ENCODE measurements at regions not wholly inside any gene's neighbourhood (a gene's known extent, or its start where the extent isn't known, plus 50 kb on each side); places are given as distances from the start of the nearest gene placed in this dataset.

DNA sequence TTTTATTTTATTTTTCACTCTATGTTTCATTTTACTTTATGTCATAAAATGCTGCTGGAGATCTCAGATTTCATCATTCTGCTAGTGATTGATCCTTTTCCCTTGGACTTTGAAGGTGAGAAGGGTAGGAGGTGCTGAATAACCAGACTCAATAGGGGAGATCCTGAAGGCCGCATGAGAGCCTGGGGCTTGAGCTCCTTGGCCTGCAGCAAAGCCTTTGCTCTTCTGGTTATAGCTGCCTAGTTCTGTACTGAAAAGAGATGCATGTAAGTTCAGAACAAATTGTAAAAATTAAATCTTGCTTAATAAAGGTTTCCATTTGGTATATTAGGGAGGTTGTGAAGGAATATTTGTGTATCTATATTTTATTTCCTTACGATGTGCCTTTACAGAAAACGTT lies 430.2 kb downstream of the QKI start:
- DNase-seq = no peak

DNA sequence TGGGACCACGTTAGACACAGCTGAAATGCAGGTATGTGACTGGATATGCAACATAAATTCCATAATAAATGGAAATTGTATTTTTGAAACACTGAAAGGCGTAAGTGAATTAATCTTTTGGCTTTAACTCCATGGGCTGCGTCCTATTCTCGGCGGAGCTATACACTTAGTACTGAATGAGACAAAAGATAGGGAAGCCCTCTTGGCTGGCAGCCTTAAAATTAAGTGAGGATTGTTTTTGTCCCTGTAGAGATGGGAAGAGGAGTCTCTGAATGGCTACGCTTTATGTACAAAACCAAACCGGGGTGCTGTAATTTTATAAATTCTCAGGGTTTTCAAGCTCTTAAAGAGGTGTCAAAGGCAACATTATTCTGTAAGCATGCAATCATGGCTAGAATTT lies 429.8 kb downstream of the QKI start:
- no peak for DNase-seq

DNA sequence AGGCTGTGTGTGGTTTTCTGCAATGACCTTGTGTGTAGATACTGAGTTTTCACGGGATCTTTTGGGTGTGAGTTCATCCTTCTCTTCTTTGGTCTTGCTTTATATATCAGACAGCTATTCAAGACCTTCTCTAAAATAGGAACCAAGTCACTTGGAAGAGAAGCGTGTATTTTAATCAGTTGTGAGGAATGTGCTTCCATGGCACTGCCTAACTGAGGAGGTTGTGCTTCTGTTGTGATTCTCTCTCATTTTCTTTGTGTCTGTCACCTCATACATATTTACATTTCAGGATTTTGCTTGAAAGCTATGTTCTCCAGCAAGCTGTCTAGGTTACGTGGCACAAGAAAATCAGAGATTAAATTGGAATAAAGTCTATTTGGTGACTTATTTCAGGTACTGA lies 428.7 kb downstream of the QKI start:
- DNase-seq = no peak

DNA sequence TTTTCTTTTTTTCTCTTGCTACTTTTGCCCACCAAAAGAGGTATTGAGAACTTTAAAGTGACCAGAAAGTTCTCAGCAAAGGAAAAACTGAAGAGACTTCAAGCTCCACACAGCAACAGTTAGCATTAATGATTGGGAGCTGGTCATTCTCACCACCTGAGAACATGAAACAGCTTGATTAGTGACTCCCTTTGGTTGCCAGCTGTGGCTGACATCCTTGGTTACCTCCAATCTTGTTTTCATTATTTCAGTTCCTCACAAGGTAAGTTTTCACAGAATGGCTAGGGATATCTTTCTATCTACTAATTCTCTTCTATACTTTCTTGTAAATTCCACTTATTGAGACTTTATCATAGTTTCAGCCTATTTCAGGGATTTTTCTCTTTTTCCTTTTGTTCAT lies 427.9 kb downstream of the QKI start:
- no peak for DNase-seq

DNA sequence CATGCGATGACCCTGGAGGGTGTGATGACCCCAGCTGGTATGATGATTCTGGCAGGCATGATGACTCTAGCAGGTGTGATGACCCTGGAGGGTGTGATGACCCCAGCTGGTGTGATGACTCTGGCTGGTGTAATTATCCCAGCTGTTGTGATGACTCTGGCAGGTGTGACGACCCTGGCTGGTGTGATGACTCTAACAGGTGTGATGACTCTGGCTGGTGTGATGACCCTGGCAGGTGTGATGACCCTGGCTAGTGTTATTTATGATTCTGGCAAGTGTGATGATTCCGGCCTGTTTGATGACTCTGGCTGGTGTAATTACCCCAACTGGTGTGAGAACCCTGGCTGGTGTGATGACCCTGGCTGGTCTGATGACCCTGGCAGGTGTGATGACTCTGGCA lies 427.2 kb downstream of the QKI start:
- DNase-seq = no peak

DNA sequence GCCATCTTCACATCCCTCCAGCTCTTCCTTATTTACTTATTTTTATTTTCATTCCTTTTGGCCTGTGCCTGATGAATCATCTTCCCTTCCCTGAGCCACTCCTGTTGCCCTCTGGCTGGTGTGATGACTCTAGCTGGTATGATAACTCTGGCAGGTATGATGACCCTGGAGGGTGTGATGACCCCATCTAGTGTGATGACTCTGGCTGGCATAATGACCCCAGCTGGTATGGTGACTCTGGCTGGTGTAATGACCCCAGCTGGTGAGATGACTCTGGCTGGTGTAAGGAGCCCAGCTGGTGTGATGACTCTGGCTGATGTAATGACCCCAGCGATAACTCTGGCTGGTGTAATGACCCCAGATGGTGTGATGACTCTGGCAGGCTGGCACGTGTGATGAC lies 426.8 kb downstream of the QKI start:
- DNase-seq = no peak

DNA sequence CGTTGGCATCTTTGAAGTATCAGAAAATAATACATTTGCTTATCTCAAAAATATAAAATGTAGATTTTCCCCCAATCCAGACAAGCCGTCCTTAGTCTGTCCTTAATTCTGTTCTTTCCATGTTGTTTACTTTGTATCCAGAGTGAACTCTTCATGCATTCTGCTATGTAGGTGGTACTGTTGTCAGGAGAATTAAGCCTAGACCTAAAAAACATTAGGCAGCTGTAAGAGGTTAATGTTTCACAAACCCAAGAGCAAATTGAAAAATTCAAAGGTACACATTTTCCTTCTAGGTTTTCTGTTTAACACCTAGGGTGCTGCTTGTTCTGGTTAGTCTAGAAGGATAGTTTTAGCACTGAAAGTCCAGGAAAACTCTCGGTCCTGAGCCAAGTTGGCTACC lies 426.4 kb downstream of the QKI start:
- DNase-seq = no peak

DNA sequence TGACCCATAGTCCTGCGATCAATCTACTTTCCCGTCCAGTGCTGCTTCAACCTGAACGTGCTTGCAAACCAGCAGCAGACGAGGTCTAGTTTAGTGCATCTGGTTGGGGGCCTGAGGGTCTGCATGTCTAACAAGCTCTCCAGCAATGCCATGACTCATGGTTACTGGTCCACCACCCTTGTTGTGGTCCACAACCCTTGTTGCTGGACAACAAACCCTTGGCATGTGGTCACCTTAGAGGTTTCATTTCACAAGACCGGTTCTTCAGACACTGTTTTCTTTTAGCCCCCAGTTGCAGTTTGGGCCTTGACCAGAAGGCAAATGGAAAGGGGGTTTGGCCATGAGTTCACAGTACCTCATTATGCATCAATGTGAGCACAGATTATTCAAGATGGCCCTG lies 424.8 kb downstream of the QKI start:
- DNase-seq = no peak

DNA sequence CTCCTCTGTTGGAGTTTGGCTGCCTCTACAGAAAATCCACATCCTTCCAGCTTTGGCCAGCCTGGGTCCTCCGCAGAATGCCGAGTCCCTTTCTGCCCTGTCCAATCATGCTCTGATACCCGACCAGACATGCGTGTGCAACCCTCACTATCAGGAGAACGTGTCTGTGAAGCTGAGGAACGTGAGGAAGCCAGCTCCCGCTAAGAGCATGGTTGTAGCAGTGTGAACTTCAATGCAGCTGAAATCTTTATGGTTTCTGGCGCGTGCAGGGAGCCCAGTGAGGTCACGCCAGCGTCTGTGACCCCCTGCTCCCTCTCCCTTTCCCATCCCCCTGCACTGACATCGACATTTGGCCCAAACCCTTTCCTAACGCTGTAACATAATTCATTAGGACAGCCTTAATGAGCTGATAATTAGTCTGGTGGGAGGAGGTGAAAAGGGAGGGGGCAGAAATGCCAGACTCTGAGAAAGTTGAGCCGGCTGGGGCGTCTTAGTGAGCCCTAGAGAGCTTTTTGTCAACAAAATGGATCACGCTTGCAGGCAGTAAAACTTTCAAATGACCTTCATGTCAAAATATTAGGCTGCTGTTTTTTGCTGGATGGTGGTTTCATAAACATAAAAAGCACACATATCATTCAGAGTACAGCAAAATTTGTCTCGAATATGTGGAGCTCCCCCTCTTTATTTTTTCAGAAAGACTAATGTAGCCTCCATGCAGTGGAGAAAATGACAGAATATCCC lies 423.3 kb downstream of the QKI start:
- DNase-seq = no peak

DNA sequence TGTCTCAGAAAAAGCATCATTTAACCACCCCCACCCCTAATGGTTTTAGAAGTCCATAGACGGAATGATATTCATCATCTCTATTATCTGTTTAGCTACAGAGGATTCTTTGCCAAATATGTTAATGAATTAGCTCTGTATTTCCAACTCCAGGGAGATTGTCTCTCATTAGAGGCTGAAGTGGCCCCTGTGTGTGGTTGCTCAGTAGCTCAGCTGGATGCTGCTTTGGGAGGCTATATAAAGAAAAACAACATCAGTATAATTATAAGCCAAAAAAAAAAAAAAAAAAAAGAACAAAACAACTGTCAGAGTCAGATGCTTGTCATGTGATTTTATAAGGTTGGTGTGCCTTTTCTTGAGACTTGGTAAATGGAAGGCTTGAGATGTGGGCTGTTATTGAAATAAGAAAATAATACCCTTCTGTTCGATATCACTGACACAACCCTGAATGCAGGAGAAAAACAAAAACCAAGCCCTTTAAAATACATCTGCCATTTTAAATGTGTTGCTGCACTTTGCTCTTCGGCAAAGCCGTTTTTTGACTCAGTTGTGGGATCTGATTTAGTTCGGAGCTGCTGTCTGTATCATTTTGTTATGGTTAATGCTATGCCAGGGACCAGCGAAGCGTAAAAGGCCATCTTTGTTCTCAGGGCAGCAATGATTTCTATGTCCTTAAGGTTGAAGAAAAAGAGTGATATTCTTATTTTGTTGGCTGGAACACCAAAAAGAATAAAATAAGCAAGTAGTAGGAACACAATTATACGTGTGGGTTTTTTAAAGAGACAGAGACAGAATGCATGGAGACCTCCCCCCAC lies 422.6 kb downstream of the QKI start:
- no peak for DNase-seq

DNA sequence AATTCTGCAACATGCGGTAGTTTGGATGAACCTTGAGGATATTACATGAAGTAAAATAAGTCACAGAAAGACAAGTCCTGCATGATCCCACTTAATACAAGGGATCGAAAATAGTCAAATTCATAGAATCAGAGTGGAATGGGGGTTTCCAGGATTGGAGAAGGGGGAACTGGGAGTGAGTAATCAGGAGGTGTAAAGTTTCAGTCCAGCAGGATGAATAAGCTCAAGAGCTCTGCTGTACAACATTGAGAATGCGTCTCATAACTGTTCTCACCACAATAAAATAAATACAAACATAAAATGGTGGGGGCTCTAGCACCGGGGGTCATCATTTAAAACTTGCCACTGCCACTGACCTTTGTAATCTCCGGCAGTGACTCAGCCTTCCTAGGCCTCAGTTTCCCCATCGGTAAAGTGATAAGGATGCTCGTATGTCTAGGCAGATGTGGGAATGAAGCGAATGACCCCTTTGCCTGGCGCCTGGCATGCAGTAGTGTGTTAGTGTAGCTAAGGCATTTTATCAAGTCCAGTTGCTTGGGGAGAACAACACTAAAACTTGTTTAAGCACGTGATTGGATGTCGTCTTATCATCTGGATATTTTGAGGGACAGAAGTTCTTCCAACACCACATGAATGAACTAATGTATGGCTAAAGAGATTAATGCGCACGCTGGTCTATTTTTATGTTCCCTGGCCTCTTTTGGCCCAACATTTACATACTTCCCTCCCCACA lies 421.1 kb downstream of the QKI start:
- no peak for DNase-seq

DNA sequence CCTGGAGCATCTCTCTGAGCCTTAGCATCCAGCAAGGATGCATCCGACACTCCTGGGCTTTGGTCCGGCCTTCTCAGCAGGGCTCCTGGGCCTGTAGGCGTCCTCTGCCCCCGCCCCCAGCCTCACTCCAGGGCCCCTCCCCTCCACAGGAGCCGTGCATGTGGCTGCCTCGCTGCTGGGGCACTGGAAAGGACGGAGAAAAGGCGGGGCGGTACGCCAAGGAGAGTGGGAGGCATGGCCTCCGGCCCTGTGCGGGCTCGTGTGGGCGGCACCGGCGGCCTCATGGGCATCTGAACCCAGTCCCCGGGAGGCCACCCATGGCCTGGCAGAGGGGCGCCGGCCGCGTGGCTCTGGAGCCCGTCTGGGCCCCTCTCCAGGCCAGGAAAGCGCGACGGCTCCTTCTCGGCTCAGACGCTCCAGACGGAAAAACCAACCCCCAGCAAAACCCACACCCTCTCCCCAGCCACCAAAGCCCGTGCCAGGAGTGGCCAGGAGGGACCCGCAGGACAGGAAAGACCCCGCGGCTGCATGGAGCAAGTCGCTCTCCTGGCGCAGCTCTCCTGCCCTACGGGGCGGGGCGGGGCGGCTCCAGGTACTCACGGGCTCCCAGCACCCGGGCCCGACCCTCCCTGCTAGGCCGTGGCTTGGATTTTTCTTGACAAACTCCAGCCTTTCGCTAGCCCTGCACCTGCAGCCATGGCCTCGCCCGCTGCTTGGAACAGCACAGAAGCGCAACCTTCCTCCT lies 419.9 kb downstream of the QKI start:
- no peak for DNase-seq

DNA sequence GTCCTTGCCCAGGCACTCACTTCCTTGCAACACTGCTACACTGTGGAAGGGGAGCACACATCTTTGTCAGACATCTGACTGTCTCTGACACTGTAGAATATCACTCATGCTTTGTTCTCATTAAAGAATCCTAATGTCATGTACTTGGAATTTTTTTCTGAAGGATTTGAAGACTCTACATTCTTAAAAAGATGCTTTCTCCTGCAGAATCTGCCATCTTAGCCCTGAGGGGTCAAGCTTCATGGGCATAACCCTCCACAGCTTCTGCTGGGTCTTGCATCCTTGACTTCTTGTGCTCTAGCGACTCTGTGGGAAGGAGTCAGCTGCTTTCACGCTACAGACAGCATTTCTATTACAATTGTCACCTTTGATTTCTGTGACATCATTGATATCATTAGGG lies 417.2 kb downstream of the QKI start:
- no peak for DNase-seq

DNA sequence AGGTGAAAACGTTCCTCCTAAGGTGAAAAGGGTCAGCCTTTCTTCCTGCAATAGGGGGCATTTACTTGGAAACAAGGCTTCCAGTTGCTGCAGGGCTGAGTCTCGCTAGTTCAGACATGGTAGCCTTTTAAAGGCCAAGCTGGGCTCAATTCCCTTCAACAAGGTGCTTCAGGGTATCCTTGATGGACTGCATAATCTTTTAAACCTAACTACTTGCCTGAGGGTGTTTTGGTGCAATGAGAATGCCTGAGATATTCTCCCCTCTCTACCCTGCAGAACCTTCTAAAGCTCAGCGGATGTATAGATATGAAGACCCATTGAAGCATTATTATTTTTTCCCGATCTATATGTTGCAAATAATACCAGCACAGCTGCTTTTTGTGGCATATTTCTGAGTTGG lies 416.1 kb downstream of the QKI start:
- no peak for DNase-seq

DNA sequence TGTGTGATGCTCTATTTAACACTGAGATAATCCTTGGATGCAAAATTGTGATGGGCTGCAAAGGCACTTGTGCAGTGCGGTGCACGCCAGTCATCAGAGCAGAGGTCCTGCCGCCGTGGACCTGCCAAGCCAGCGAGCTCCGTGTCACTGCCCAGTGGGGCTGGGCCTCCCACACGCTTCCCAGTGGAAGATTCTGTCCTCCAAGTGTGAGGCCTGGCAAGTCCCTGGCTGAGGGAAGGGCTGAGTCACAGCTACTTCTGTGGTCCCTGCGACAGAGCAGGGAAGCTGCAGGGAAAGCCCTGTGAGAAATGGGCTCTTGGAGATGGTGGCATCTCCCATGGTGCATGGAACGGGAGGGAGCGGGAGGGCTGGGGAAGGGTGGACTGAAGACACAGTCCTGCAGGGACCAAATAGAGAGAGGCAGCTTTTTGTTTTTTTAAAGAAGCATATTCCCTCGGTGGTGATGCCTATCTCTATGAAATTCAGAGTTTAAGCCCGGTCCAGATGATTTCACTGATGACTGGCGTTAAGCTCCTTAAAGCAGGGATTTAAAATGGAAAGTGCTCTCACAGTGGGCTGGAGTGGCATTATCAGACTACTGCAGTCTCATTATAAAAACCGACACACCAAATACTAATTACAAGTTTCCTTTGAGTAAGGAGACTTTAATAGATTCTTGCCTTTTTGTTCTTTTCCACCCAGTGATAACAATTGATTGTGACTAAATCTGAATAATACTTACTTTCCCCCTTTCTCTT lies 413.7 kb downstream of the QKI start:
- DNase-seq = no peak

DNA sequence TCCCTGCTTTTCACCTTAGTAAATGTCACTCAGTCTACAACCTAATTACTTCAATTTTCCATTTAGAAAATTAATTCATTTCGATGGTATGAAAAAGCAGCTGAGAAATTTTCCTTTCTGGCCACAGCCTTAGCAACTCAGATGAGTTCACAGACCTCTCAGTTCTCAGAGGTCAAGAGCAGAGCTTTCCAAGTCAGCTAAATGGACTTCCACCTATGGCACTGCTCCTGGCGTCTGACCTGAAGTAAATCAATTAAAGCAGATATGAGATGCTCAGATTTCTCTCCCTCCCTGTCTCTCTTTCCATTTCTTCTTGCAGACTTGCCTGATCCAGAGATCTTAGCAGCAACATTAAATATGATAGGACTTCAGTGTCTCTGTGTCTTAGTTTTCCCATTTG lies 412.6 kb downstream of the QKI start:
- DNase-seq = no peak

DNA sequence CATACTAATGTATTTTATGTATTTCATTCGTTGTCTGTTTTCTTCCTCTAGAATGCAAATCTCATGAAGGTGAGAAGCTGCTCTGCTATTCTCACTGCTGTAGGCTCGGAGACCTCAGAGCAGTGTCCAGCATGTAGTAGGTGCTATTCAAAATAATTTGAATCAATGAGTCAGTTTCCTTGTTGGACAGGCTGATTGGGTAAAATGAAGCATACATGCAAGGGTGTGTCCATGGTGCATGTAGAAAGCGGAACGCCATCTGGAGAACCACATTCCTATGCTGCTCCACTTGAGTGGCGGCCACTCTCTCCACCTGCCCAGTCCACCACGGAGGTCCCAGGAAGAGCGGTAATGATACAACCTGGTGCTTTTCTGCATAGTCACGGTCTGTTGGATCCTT lies 412.1 kb downstream of the QKI start:
- DNase-seq = no peak

DNA sequence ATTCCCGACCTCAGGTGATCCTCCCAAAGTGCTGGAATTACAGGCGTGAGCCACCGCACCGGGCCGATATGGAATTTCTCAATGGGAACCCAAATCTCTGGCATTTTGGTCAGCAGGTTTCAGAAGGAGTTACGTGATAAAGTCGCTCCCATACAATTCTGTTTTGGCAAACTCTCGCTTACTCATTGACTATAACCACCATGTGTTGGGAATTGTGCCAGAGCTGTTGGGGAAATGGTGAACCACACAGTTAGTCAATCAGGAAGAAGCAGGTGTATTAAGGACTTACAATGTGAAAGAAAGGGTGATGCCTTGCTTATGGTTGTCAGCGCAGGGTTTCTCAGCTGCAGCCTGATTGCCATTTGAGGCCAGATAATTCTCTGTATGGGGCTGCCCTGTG lies 410.5 kb downstream of the QKI start:
- no peak for DNase-seq

DNA sequence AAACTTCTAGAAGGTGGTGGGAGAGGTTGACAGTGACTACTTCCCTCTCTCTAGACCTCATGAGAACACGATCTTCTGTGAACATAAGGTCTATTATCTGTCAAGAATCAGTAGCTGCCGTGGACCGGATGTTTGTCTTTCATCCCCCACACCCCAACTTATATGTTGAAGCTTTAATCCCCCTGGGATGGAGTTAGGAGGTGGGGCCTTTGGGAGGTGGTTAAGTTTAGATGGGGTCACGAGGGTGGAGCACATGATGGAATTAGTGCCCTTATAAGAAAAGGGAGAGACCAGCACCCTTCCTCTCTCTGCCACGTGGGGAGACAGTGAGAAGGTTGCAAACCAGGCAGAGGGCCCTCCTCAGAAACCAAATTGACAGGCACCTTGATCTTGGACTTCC lies 409.1 kb downstream of the QKI start:
- DNase-seq = no peak

DNA sequence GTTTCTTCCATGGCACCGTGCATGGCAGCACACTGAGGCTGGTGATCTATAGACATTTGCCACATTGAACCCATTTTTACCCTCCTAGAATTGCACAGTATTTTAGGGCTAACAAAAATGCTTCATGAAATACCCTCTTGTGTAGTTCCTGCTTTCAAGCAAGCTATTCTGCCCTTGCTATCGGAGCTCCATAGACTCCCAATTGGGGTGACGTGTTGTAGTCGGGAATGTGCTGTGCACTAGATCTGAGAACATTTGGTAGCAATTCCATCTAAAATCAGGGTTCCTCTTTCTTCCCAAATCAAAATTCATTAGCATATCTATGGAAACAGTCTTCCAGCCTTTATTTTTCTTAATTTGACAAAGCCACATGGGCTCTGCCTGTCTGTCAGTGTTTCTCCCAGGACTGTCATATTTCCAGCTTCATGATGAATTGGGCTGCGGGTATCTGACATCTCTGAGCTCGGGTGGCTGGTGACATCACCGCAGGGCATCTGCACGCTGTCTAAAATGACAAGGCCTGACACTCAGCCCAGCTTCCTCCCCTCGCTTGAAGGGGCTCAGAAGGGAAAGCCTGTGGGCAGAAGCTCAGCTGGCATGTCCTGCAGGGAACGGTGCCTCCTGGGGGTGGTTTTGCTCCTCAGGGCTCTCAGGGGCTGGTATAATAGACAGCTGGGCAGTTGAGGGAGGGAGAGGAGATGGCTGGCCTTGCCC lies 406.4 kb downstream of the QKI start:
- DNase-seq = no peak

DNA sequence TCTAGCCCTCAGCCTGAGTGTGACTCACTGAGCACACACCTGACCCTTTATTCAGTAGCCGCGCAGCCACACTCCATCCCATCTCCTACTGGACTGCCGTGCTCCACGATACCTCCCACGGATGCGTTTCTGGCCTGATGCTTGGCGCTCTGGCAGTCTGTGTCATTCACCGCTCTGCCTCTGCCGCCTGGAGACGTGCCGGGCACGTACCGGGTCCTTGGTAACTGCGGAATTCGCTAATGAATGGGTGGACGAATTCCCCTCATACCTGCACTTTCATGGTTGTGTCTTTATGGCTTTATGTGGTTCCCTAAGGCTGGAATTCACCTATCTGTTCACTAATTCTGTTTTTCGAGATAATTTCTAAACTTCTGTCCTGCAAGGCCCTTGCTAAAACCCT lies 405.7 kb downstream of the QKI start:
- no peak for DNase-seq

DNA sequence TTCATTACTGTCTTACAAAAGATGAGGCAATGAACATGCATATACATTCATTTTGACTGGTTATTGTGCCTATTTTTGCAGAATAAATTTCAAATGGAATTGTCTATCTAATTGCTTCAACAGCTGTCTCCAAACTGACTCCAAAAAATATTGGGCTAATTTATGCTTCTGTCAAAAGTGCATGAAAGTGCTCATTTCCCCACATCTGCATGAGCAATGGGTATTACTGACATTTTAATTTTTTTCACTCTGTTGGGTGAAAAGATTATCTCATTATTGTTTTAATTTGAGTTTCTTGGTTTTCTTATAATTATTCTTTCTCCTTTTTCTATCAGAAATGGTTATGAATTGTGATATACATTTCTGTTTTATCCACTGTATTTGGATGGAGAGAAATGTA lies 404.2 kb downstream of the QKI start:
- DNase-seq = no peak
